HG03460 (cell line): ENCODE measurements at regions not wholly inside any gene's neighbourhood (a gene's known extent, or its start where the extent isn't known, plus 50 kb on each side); places are given as distances from the start of the nearest gene placed in this dataset.

Experiments
- ATAC-seq: cut with Tn5 transposase; IDR thresholded peaks from one replicate; pipeline ENCODE4 v1.9.1; 2021; ENCODE audit not compliant: unreplicated experiment

GRCh38 chr6:135791441-135791840 lies 60.1 kb upstream of the PDE7B start:
- ATAC-seq: no peak

DNA sequence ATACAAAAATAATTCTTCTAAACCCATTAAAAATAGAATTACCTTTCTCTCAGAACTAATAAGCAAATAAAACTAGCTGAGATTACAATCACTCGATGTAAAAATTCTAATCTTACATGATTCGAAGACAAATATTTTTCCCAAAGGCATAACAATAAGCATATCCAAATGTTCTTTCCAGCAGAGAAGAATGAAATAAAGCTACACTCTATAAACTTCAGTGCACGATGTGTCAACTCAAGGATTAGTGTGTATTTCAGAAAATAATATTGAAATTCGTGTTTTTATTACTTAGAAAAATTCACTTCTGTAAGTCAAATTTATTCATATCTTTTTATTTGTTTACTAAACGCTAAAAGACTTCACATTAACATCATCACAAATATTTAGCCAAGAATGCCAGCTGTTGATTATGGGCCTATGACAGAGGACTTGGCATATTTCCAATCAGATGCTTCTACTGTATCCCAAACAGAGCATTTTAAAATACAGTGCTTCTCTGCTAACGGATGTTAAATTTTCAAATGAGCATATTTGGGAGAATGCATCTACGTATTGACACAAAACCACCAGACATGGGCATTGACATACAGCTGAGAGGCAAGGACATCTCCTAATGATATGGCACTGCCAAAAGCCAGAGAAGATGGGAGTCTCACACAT lies 54.7 kb upstream of the PDE7B start:
- no peak for ATAC-seq

GRCh38 chr6:135797361-135797760 lies 54.1 kb upstream of the PDE7B start:
- ATAC-seq: no peak

DNA sequence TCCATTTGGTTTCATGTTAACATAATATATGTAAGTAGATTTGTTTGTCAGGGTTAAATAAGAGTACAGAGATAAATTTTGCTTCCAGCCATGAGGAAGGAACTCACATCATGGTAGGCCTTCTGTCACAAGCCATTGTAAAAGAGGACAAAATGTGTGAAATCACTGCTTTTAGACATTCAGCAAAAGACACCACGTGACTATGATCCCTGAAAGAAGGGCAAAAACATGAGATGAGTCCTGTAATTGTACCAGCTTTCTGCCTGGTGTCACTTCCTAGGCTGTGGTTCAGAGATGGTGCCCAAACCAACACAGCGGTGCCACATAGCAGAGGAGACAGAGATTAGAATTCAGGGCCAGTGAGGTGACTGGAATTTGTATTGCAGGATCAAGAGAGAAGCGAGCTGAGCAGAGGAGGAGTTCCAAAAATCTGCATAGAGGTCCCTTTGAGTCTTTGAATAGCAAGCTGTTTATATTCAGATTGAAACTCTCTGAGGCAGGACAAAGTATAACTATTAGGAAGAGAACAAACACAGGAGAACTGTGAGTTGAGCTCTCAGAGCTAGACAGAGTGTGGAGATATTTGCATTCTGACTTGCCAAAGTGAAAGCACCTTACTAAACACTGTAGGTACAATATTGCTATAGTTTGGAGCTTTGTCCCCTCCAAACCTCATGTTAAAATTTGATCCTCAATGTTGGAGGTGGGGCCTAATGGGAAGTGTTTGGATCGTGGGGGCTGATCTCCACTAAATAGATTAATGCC lies 52.6 kb upstream of the PDE7B start:
- ATAC-seq: no peak
